GM21381 (cell line): ENCODE measurements at regions not wholly inside any gene's neighbourhood (a gene's known extent, or its start where the extent isn't known, plus 50 kb on each side); places are given as distances from the start of the nearest gene placed in this dataset.

Source experiments
- ATAC-seq: cut with Tn5 transposase; IDR thresholded peaks from one replicate; pipeline ENCODE4 v1.9.1; 2021; ENCODE audit warnings: mild to moderate bottlenecking, moderate library complexity; ENCODE audit not compliant: unreplicated experiment

DNA sequence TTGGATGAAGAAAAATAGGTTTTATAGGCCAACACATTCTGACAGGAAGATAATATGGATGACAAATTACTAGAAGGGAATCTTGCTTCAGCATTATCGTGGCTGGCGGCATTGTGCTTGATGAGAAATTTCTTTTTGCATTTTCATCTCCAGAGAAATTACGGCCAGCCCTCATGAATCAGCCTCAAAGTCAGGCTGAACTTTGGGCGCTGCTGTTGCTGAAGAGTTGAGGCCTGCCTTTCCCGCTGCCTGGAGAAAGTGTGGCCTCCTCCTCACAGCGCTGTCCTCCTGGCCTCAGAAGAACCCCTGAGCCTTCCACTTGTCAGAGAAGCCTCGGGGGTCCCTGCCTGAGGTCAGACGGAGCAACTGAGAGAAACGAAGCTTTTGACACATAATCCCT is 272.4 kb upstream of the KCNIP4 start:
- ATAC-seq, result no peak

GRCh38 chr4:22217480-22217879 is 268.9 kb upstream of the KCNIP4 start:
- no peak for ATAC-seq

GRCh38 chr4:22216278-22216677 is 267.7 kb upstream of the KCNIP4 start:
- ATAC-seq, result no peak

- no peak for ATAC-seq
Observed at GRCh38 chr4:22215084-22215483, 266.5 kb upstream of the KCNIP4 start.

GRCh38 chr4:22203711-22204011 is 255.1 kb upstream of the KCNIP4 start:
- no peak for ATAC-seq

- no peak for ATAC-seq
Observed at GRCh38 chr4:22202975-22203710, 254.6 kb upstream of the KCNIP4 start.

GRCh38 chr4:22202246-22202974 is 253.8 kb upstream of the KCNIP4 start:
- ATAC-seq, result no peak

DNA sequence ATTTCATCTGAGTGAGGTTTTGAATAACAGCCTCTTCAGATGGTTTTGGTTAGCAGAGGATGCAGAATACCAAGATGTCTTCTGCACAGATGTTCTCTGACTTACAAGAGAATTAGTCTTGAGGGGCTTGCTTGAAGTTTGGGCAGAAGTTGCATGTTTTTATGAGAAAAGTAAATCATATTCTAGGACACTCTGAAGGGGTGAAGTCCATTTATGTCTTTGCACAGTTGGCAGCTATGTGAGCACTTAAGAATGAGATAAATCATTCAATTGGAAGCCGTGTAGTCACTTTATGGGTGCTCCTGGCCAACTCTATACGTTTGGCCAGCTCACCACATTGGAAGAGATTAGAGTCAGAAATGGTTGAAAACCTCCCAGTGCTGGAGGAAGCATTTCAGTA is 252.7 kb upstream of the KCNIP4 start:
- no peak for ATAC-seq

DNA sequence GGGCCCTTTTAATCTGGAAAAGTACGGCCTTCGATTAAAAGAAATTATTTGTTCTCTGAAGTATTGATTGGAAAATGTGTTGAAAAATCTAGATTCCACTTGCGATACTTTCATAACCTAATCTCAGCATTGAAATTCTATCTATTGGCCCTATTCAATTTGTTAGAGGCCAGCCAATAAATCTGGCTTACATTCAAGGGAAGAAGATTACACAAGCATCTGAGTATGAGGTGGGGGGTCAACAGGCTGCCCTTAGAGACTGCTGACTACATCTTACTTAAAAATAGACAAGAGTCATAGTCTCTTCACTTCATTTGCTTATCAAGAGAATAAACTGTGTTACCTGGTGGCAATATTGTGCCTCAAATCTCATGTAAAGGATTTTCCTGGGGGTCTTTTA is 248.0 kb upstream of the KCNIP4 start:
- ATAC-seq, result no peak

- ATAC-seq, result no peak
Observed at GRCh38 chr4:22192084-22192511, 243.5 kb upstream of the KCNIP4 start.

GRCh38 chr4:22191565-22191964 is 243.0 kb upstream of the KCNIP4 start:
- no peak for ATAC-seq

DNA sequence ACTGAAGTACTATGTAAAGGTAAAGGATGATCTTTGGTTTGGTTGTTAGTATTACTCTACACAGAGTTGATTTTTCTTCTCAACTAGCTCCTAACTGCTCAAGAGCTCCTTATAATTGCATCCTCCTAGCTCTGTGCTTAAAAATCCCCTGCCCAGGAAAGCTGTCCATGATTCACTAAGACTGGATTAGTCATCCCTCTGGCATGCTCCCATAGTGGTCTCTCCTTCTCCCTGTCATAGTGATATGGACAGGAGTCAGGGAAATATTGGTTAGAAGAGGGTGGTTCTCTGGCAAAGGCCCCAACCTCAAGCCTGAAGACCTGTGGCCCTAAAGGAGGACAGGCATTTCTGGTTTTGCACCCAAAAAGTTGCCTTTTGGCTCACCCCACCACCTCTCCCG is 242.3 kb upstream of the KCNIP4 start:
- no peak for ATAC-seq

DNA sequence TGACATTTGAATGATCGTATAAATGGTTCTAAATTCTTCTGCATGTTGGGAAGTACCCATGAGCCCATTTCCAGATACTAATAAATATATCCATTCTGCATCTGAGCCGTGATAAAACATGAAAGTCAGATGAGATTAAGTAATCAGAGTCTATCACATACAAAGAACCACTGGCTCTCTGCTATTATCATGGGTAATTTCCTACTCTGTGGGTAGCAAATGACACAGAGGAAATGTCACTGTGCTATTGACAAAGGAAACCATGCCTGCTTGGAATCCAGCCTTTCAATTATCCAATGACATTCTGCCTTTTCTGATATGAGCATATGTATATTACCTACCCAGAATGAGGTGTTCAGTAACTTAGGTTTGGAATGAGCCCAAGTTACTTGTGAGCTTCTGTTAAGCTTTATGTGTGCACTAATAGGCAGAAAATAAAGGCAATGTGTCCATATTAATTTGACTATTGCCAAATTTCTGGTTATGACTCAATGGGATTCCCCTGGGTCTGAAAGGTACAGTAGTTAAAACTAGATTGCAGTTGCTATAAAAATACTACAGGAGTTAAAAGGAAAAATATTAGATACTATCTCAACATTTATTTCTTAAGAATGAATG is 238.7 kb upstream of the KCNIP4 start:
- ATAC-seq, result no peak

GRCh38 chr4:22181736-22182135 is 233.2 kb upstream of the KCNIP4 start:
- ATAC-seq, result no peak

DNA sequence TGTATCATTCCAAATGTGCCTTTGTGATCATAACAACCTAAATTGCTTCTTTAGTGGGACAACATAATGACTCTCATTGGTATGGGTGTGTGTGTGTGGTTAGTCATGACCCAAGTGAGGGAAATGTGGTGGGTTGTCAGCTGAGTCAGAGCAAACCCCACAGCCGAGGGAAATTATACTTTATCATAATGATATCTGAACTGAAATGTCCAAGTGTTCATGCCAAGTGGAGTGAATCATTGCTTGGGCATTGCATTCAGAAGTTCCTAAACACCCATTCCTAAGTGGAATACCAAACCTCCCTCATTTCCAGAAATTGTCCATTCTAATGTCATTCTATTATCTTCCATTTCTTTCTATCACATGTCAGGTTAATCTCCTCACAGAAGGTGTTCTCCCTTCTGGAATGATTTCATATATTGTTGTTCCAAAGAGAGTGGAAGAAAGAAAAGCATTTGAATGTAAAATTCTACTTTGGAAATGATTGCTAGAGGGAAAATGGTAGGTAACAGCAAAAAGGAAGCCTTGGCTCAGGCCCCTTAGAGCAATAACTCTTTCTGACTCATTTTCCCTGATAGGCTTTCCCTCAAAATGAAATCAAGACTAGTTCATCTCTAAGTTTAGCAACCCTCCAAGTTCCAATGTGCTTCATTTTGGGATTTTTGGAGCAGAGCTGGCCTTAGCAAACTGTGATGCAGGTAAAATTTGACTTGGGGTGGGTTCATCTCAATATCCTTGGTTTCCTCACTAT is 230.7 kb upstream of the KCNIP4 start:
- no peak for ATAC-seq

DNA sequence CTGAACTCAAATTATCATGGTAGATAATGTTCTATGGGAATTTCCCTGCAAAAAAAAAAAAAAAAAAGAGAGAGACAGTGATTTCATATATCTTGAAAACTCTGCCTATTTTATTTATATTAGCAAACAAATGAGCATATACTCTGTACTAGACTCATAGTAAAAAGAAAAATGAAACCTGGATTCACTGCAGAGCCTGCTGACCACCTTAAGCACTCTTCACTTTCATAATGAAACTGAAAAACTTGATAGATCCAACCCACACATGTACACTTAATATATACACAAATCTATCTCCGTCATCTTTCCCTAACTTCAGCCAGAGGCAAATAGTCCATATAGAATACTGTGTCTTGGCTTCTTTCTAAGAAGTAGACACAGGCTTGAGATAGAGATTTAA is 226.1 kb upstream of the KCNIP4 start:
- no peak for ATAC-seq

GRCh38 chr4:22170353-22170752 is 221.8 kb upstream of the KCNIP4 start:
- ATAC-seq, result no peak

DNA sequence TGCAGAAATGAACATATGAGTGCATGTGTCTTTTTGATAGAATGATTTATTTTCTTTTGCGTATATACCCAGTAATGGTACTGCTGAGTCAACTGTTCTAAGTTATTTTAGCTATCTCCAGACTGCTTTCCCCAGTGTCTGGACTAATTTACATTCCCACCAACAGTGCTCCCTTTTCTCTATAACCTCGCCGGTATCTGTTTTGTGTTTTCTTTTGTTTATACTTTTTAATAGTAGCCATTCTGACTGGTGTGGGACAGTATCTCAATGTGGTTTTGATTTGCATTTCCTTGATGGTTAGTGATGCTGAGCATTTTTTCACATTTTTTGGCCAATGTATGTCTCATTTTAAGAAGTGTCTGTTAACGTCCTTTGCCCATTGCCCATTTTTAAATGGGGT is 218.6 kb upstream of the KCNIP4 start:
- no peak for ATAC-seq

GRCh38 chr4:22162454-22162853 is 213.9 kb upstream of the KCNIP4 start:
- no peak for ATAC-seq

DNA sequence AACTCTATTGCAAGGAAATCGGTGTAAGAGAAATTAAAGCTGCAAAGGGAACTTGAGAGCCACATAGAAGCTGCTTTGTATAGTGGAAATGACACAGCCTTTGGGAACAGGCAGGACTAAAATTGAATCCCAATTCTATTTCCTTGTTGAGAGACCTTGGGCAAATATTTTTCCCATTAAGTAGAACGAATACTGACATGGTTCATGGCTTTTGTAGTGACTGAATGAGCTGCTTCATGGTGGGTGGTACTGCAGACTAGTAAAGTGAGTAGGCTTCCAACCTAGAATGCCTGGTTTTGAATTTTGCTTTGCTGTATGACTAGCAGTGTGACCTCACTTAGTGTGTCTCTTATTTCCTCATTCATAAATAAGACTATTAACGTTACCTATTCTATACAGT is 182.2 kb upstream of the KCNIP4 start:
- no peak for ATAC-seq

- ATAC-seq, result no peak
Observed at GRCh38 chr4:22129454-22130029, 181.0 kb upstream of the KCNIP4 start.
